ENCODE measurements at regions not wholly inside any gene's neighbourhood (a gene's known extent, or its start where the extent isn't known, plus 50 kb on each side); places are given as distances from the start of the nearest gene placed in this dataset.

GRCh38 chr21:31553461-31553860, 106.0 kb upstream of the SOD1 start:
- DNase-seq (ENCODE audit: low spot score) (no peak), ATAC-seq (ENCODE audit: low read depth) (no peak)
- peaks cover 6% of the 10 kb centered on the region for H3K4me1 ChIP-seq (ENCODE audit: insufficient read depth, poor library complexity, severe bottlenecking)
- no peak overlapping the region for H3K4me3 ChIP-seq (ENCODE audit: severe bottlenecking)
- H3K9me3 ChIP-seq (ENCODE audit: severe bottlenecking): no peaks in the 10 kb centered on the region
- H3K27me3 ChIP-seq (ENCODE audit: insufficient read depth, poor library complexity, severe bottlenecking): peaks cover 14% of the 10 kb centered on the region
- no peak overlapping the region for H3K27ac ChIP-seq (ENCODE audit: poor library complexity, severe bottlenecking)
- no peaks in the 10 kb centered on the region for H3K36me3 ChIP-seq (ENCODE audit: low read depth)
- TF ChIP-seq CTCF (IDR thresholded peaks at IDR 0.05; ENCODE audit: poor library complexity, severe bottlenecking): no peak

GRCh38 chr21:31552826-31553225, 106.7 kb upstream of the SOD1 start:
- Histone ChIP-seq H3K27me3 (ENCODE audit: insufficient read depth, poor library complexity, severe bottlenecking) (peaks cover 8% of the 10 kb centered on the region), H3K27ac (ENCODE audit: poor library complexity, severe bottlenecking) (no peak overlapping the region), H3K36me3 (ENCODE audit: low read depth) (no peaks in the 10 kb centered on the region), H3K4me3 (ENCODE audit: severe bottlenecking) (no peak overlapping the region), H3K4me1 (ENCODE audit: insufficient read depth, poor library complexity, severe bottlenecking) (peaks cover 6% of the 10 kb centered on the region), H3K9me3 (ENCODE audit: severe bottlenecking) (no peaks in the 10 kb centered on the region)
- ATAC-seq (ENCODE audit: low read depth) (no peak), DNase-seq (ENCODE audit: low spot score) (no peak)
- TF ChIP-seq CTCF (IDR thresholded peaks at IDR 0.05; ENCODE audit: poor library complexity, severe bottlenecking): no peak

GRCh38 chr21:31550070-31550469, 109.4 kb upstream of the SOD1 start:
- Histone ChIP-seq H3K27me3 (ENCODE audit: insufficient read depth, poor library complexity, severe bottlenecking) (no peaks in the 10 kb centered on the region), H3K9me3 (ENCODE audit: severe bottlenecking) (no peaks in the 10 kb centered on the region), H3K4me3 (ENCODE audit: severe bottlenecking) (no peak overlapping the region), H3K4me1 (ENCODE audit: insufficient read depth, poor library complexity, severe bottlenecking) (peaks cover 6% of the 10 kb centered on the region), H3K27ac (ENCODE audit: poor library complexity, severe bottlenecking) (no peak overlapping the region), H3K36me3 (ENCODE audit: low read depth) (no peaks in the 10 kb centered on the region)
- TF ChIP-seq CTCF (IDR thresholded peaks at IDR 0.05; ENCODE audit: poor library complexity, severe bottlenecking): no peak
- no peak for ATAC-seq (ENCODE audit: low read depth)
- no peak for DNase-seq (ENCODE audit: low spot score)

GRCh38 chr21:31548688-31549087, 110.8 kb upstream of the SOD1 start:
- H3K27me3 ChIP-seq (ENCODE audit: insufficient read depth, poor library complexity, severe bottlenecking): no peaks in the 10 kb centered on the region
- ATAC-seq (ENCODE audit: low read depth) (no peak), DNase-seq (ENCODE audit: low spot score) (no peak)
- no peaks in the 10 kb centered on the region for H3K9me3 ChIP-seq (ENCODE audit: severe bottlenecking)
- H3K27ac ChIP-seq (ENCODE audit: poor library complexity, severe bottlenecking): no peak overlapping the region
- H3K4me1 ChIP-seq (ENCODE audit: insufficient read depth, poor library complexity, severe bottlenecking): no peaks in the 10 kb centered on the region
- no peaks in the 10 kb centered on the region for H3K36me3 ChIP-seq (ENCODE audit: low read depth)
- H3K4me3 ChIP-seq (ENCODE audit: severe bottlenecking): no peak overlapping the region
- TF ChIP-seq CTCF (IDR thresholded peaks at IDR 0.05; ENCODE audit: poor library complexity, severe bottlenecking): no peak

GRCh38 chr21:31546443-31547170, 112.9 kb upstream of the SOD1 start:
- ATAC-seq (ENCODE audit: low read depth): no peak

More at GRCh38 chr21:31546443-31547170, 112.9 kb upstream of the SOD1 start:
- DNase-seq (ENCODE audit: low spot score): no peak
- Histone ChIP-seq H3K36me3 (ENCODE audit: low read depth) (no peaks in the 10 kb centered on the region), H3K4me3 (ENCODE audit: severe bottlenecking) (no peak overlapping the region), H3K4me1 (ENCODE audit: insufficient read depth, poor library complexity, severe bottlenecking) (no peaks in the 10 kb centered on the region), H3K27me3 (ENCODE audit: insufficient read depth, poor library complexity, severe bottlenecking) (no peaks in the 10 kb centered on the region), H3K9me3 (ENCODE audit: severe bottlenecking) (no peaks in the 10 kb centered on the region), H3K27ac (ENCODE audit: poor library complexity, severe bottlenecking) (no peak overlapping the region)
- no peak for TF ChIP-seq CTCF (IDR thresholded peaks at IDR 0.05; ENCODE audit: poor library complexity, severe bottlenecking)

Measured in RWPE2 (cell line).